ENCODE measurements at regions not wholly inside any gene's neighbourhood (a gene's known extent, or its start where the extent isn't known, plus 50 kb on each side); places are given as distances from the start of the nearest gene placed in this dataset.

- Histone ChIP-seq H3K4me3 (no peak overlapping the region), H3K4me2 (ENCODE audit: control insufficient read depth, insufficient read depth) (no peak overlapping the region), H3K79me2 (ENCODE audit: control insufficient read depth, insufficient read depth, low read length) (no peaks in the 10 kb centered on the region), H3K36me3 (ENCODE audit: control insufficient read depth in 2 of 2, insufficient read depth in 2 of 2, low read length in 1 of 2) (no peaks in the 10 kb centered on the region), H3K9ac (ENCODE audit: control insufficient read depth, insufficient read depth, low read length) (no peak overlapping the region), H3K27me3 (replicated peaks in 1 of 2; ENCODE audit: control insufficient read depth in 2 of 2, insufficient read depth in 2 of 2, low read length in 1 of 2) (no peaks in the 10 kb centered on the region), H3K4me1 (ENCODE audit: control insufficient read depth, insufficient read depth, low read length) (no peaks in the 10 kb centered on the region), H3K27ac (ENCODE audit: control insufficient read depth, insufficient read depth) (no peak overlapping the region), H4K20me1 (ENCODE audit: control insufficient read depth, insufficient read depth) (no peaks in the 10 kb centered on the region), H2AFZ (ENCODE audit: control insufficient read depth, low read depth, low read length) (no peak overlapping the region), H3K9me3 (replicated peaks; ENCODE audit: control insufficient read depth, insufficient read depth, low read length) (no peaks in the 10 kb centered on the region)
- BruUV-seq (replicated peaks), result no TSS peak
- CTCF ChIA-PET, result interaction anchor here (0.5 to 3.3 kb wide), 6 partner anchors 8 to 88 kb away, joined by 3 to 14 read pairs (median 4); no protein-coding TSS in a partner anchor
- ATAC-seq, result peak; percentile 70
- 86% methylated on average over 1 of the region's 1 CpG for WGBS (ENCODE audit: insufficient coverage, insufficient replicate concordance, low lambda C conversion rate, missing lambda C conversion rate)
- in situ Hi-C loops (cut with MboI), result no loop called here
- intact Hi-C loops (cut with micrococcal nuclease; ENCODE audit: unreplicated experiment), result no loop called here
- no peak for FAIRE-seq
- POLR2A ChIA-PET, result no interaction called here
- DNase-seq (ENCODE audit: low read depth, low spot score), result peak; percentile 3
- SMC1A ChIA-PET (ENCODE audit: uncharacterized antibody, unreplicated experiment), result interaction anchor here (0.7 to 4.9 kb wide), 13 partner anchors 10 to 216 kb away, joined by 3 to 21 read pairs (median 4); no protein-coding TSS in a partner anchor
- RAD21 ChIA-PET (ENCODE audit: unreplicated experiment), result interaction anchor here (1.0 to 1.4 kb wide), 2 partner anchors 9 to 70 kb away, joined by 4 to 5 read pairs; no protein-coding TSS in a partner anchor
- TF ChIP-seq SMARCA5 (IDR thresholded peaks at IDR 0.05) (no peak), NKRF (conservative IDR thresholded peaks at IDR 0.05) (no peak), LARP7 (IDR thresholded peaks at IDR 0.05) (no peak), GATAD2B (conservative IDR thresholded peaks at IDR 0.05; ENCODE audit: low read depth) (no peak), E2F4 (IDR thresholded peaks at IDR 0.05; ENCODE audit: low read depth, low read length) (no peak), PAX5 (IDR thresholded peaks at IDR 0.05; ENCODE audit: borderline replicate concordance, low read depth, low read length) (no peak), SMAD1 (IDR thresholded peaks at IDR 0.05; ENCODE audit: low read depth, partially characterized antibody) (no peak), RCOR1 (conservative IDR thresholded peaks at IDR 0.05; ENCODE audit: low read depth, low read length) (no peak), SMC3 (IDR thresholded peaks at IDR 0.05; ENCODE audit: borderline replicate concordance, low read length) (no peak), RBBP5 (conservative IDR thresholded peaks at IDR 0.05) (no peak), BMI1 (IDR thresholded peaks at IDR 0.05; ENCODE audit: borderline replicate concordance) (no peak), STAT1 (conservative IDR thresholded peaks at IDR 0.05) (no peak), RAD21 (IDR thresholded peaks at IDR 0.05; ENCODE audit: insufficient read depth, low read depth, low read length) (peak; percentile 39; the same call in 1 of the 2 replicates), PAX8 (IDR thresholded peaks at IDR 0.05) (no peak), EGR1 (IDR thresholded peaks at IDR 0.05; ENCODE audit: borderline replicate concordance in 1 of 2, low read depth in 2 of 2, low read length in 2 of 2) (no peak), SMAD5 (IDR thresholded peaks at IDR 0.05; ENCODE audit: low read depth) (no peak), E2F8 (IDR thresholded peaks at IDR 0.05; ENCODE audit: low read depth, partially characterized antibody) (no peak), ZNF24 (IDR thresholded peaks at IDR 0.05) (no peak)
- TF ChIP-seq, protein P1, sequence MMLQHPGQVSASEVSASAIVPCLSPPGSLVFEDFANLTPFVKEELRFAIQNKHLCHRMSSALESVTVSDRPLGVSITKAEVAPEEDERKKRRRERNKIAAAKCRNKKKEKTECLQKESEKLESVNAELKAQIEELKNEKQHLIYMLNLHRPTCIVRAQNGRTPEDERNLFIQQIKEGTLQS (IDR thresholded peaks at IDR 0.05; ENCODE audit: borderline replicate concordance, extremely low read depth, low read depth, low read length), result no peak
Observed at GRCh38 chr6:114785235-114786127, 442.7 kb upstream of the HS3ST5 start.
